ENCODE measurements at regions not wholly inside any gene's neighbourhood (a gene's known extent, or its start where the extent isn't known, plus 50 kb on each side); places are given as distances from the start of the nearest gene placed in this dataset.

GRCh38 chr16:66298571-66299120 lies 67.8 kb upstream of the CDH5 start:
- H3K4me1 ChIP-seq (ENCODE audit: control insufficient read depth, insufficient read depth, low read length), result no peaks in the 10 kb centered on the region
- no peak overlapping the region for H3K4me3 ChIP-seq (ENCODE audit: low read length)
- no peaks in the 10 kb centered on the region for H3K27me3 ChIP-seq (ENCODE audit: control insufficient read depth, insufficient read depth, low read length)
- H3K36me3 ChIP-seq (ENCODE audit: control insufficient read depth, insufficient read depth, low read length), result no peaks in the 10 kb centered on the region
- no CpG with 5 or more reads among the region's 2 CpGs for WGBS (ENCODE audit: insufficient coverage, insufficient read length)
- H3K27ac ChIP-seq (ENCODE audit: low read length), result no peak overlapping the region
- no peaks in the 10 kb centered on the region for H3K9me3 ChIP-seq (ENCODE audit: control insufficient read depth, insufficient read depth, low read length)
- no peak for DNase-seq (ENCODE audit: low read depth, low spot score)

GRCh38 chr16:66298006-66298405 lies 68.5 kb upstream of the CDH5 start:
- no peaks in the 10 kb centered on the region for H3K27me3 ChIP-seq (ENCODE audit: control insufficient read depth, insufficient read depth, low read length)
- DNase-seq (ENCODE audit: low read depth, low spot score), result no peak
- no peak overlapping the region for H3K27ac ChIP-seq (ENCODE audit: low read length)
- no CpG with 5 or more reads among the region's 2 CpGs for WGBS (ENCODE audit: insufficient coverage, insufficient read length)
- H3K36me3 ChIP-seq (ENCODE audit: control insufficient read depth, insufficient read depth, low read length), result no peaks in the 10 kb centered on the region
- no peaks in the 10 kb centered on the region for H3K4me1 ChIP-seq (ENCODE audit: control insufficient read depth, insufficient read depth, low read length)
- no peak overlapping the region for H3K4me3 ChIP-seq (ENCODE audit: low read length)
- no peaks in the 10 kb centered on the region for H3K9me3 ChIP-seq (ENCODE audit: control insufficient read depth, insufficient read depth, low read length)

GRCh38 chr16:66296591-66296990 lies 69.9 kb upstream of the CDH5 start:
- H3K9me3 ChIP-seq (ENCODE audit: control insufficient read depth, insufficient read depth, low read length), result no peaks in the 10 kb centered on the region
- DNase-seq (ENCODE audit: low read depth, low spot score), result no peak
- no peaks in the 10 kb centered on the region for H3K36me3 ChIP-seq (ENCODE audit: control insufficient read depth, insufficient read depth, low read length)
- no peaks in the 10 kb centered on the region for H3K4me1 ChIP-seq (ENCODE audit: control insufficient read depth, insufficient read depth, low read length)
- no peaks in the 10 kb centered on the region for H3K27me3 ChIP-seq (ENCODE audit: control insufficient read depth, insufficient read depth, low read length)
- WGBS (ENCODE audit: insufficient coverage, insufficient read length), result no CpG with 5 or more reads among the region's 5 CpGs
- H3K4me3 ChIP-seq (ENCODE audit: low read length), result no peak overlapping the region
- H3K27ac ChIP-seq (ENCODE audit: low read length), result no peak overlapping the region

GRCh38 chr16:66295761-66296546 lies 70.5 kb upstream of the CDH5 start:
- Histone ChIP-seq H3K4me1 (ENCODE audit: control insufficient read depth, insufficient read depth, low read length) (no peaks in the 10 kb centered on the region), H3K36me3 (ENCODE audit: control insufficient read depth, insufficient read depth, low read length) (no peaks in the 10 kb centered on the region), H3K27me3 (ENCODE audit: control insufficient read depth, insufficient read depth, low read length) (no peaks in the 10 kb centered on the region), H3K27ac (ENCODE audit: low read length) (no peak overlapping the region), H3K9me3 (ENCODE audit: control insufficient read depth, insufficient read depth, low read length) (no peaks in the 10 kb centered on the region), H3K4me3 (ENCODE audit: low read length) (no peak overlapping the region)
- DNase-seq (ENCODE audit: low read depth, low spot score), result no peak
- no CpG with 5 or more reads among the region's 4 CpGs for whole genome bisulfite sequencing (ENCODE audit: insufficient coverage, insufficient read length)

- Histone ChIP-seq H3K36me3 (ENCODE audit: control insufficient read depth, insufficient read depth, low read length) (no peaks in the 10 kb centered on the region), H3K4me1 (ENCODE audit: control insufficient read depth, insufficient read depth, low read length) (no peaks in the 10 kb centered on the region), H3K27me3 (ENCODE audit: control insufficient read depth, insufficient read depth, low read length) (no peaks in the 10 kb centered on the region), H3K9me3 (ENCODE audit: control insufficient read depth, insufficient read depth, low read length) (no peaks in the 10 kb centered on the region), H3K27ac (ENCODE audit: low read length) (no peak overlapping the region), H3K4me3 (ENCODE audit: low read length) (no peak overlapping the region)
- WGBS (ENCODE audit: insufficient coverage, insufficient read length), result no CpG with 5 or more reads among the region's 6 CpGs
- DNase-seq (ENCODE audit: low read depth, low spot score), result no peak
Observed at GRCh38 chr16:66295213-66295612, 71.3 kb upstream of the CDH5 start.

- Histone ChIP-seq H3K27me3 (ENCODE audit: control insufficient read depth, insufficient read depth, low read length) (no peaks in the 10 kb centered on the region), H3K36me3 (ENCODE audit: control insufficient read depth, insufficient read depth, low read length) (no peaks in the 10 kb centered on the region), H3K27ac (ENCODE audit: low read length) (no peak overlapping the region), H3K4me3 (ENCODE audit: low read length) (no peak overlapping the region), H3K4me1 (ENCODE audit: control insufficient read depth, insufficient read depth, low read length) (no peaks in the 10 kb centered on the region), H3K9me3 (ENCODE audit: control insufficient read depth, insufficient read depth, low read length) (no peaks in the 10 kb centered on the region)
- DNase-seq (ENCODE audit: low read depth, low spot score), result no peak
- WGBS (ENCODE audit: insufficient coverage, insufficient read length), result no CpG with 5 or more reads among the region's 4 CpGs
Observed at GRCh38 chr16:66294507-66294906, 72.0 kb upstream of the CDH5 start.

GRCh38 chr16:66293932-66294331 lies 72.6 kb upstream of the CDH5 start:
- DNase-seq (ENCODE audit: low read depth, low spot score), result no peak
- Histone ChIP-seq H3K9me3 (ENCODE audit: control insufficient read depth, insufficient read depth, low read length) (no peaks in the 10 kb centered on the region), H3K27me3 (ENCODE audit: control insufficient read depth, insufficient read depth, low read length) (no peaks in the 10 kb centered on the region), H3K4me1 (ENCODE audit: control insufficient read depth, insufficient read depth, low read length) (no peaks in the 10 kb centered on the region), H3K4me3 (ENCODE audit: low read length) (no peak overlapping the region), H3K36me3 (ENCODE audit: control insufficient read depth, insufficient read depth, low read length) (no peaks in the 10 kb centered on the region), H3K27ac (ENCODE audit: low read length) (no peak overlapping the region)
- no CpG with 5 or more reads among the region's 7 CpGs for WGBS (ENCODE audit: insufficient coverage, insufficient read length)

- Histone ChIP-seq H3K4me3 (ENCODE audit: low read length) (no peak overlapping the region), H3K4me1 (ENCODE audit: control insufficient read depth, insufficient read depth, low read length) (no peaks in the 10 kb centered on the region), H3K27ac (ENCODE audit: low read length) (no peak overlapping the region), H3K27me3 (ENCODE audit: control insufficient read depth, insufficient read depth, low read length) (no peaks in the 10 kb centered on the region), H3K36me3 (ENCODE audit: control insufficient read depth, insufficient read depth, low read length) (no peaks in the 10 kb centered on the region), H3K9me3 (ENCODE audit: control insufficient read depth, insufficient read depth, low read length) (no peaks in the 10 kb centered on the region)
- DNase-seq (ENCODE audit: low read depth, low spot score), result no peak
- WGBS (ENCODE audit: insufficient coverage, insufficient read length), result no CpG with 5 or more reads among the region's 5 CpGs
Observed at GRCh38 chr16:66293207-66293735, 73.2 kb upstream of the CDH5 start.

GRCh38 chr16:66292241-66292935 lies 74.1 kb upstream of the CDH5 start:
- Histone ChIP-seq H3K27ac (ENCODE audit: low read length) (no peak overlapping the region), H3K27me3 (ENCODE audit: control insufficient read depth, insufficient read depth, low read length) (no peaks in the 10 kb centered on the region), H3K4me1 (ENCODE audit: control insufficient read depth, insufficient read depth, low read length) (no peaks in the 10 kb centered on the region), H3K4me3 (ENCODE audit: low read length) (no peak overlapping the region), H3K36me3 (ENCODE audit: control insufficient read depth, insufficient read depth, low read length) (no peaks in the 10 kb centered on the region), H3K9me3 (ENCODE audit: control insufficient read depth, insufficient read depth, low read length) (no peaks in the 10 kb centered on the region)
- no peak for DNase-seq (ENCODE audit: low read depth, low spot score)
- no CpG with 5 or more reads among the region's 15 CpGs for WGBS (ENCODE audit: insufficient coverage, insufficient read length)

GRCh38 chr16:66291833-66292232 lies 74.7 kb upstream of the CDH5 start:
- Histone ChIP-seq H3K36me3 (ENCODE audit: control insufficient read depth, insufficient read depth, low read length) (no peaks in the 10 kb centered on the region), H3K27ac (ENCODE audit: low read length) (no peak overlapping the region), H3K4me1 (ENCODE audit: control insufficient read depth, insufficient read depth, low read length) (no peaks in the 10 kb centered on the region), H3K27me3 (ENCODE audit: control insufficient read depth, insufficient read depth, low read length) (no peaks in the 10 kb centered on the region), H3K4me3 (ENCODE audit: low read length) (no peak overlapping the region), H3K9me3 (ENCODE audit: control insufficient read depth, insufficient read depth, low read length) (no peaks in the 10 kb centered on the region)
- no CpG with 5 or more reads among the region's 6 CpGs for WGBS (ENCODE audit: insufficient coverage, insufficient read length)
- no peak for DNase-seq (ENCODE audit: low read depth, low spot score)
